H1 (cell line): ENCODE measurements at regions not wholly inside any gene's neighbourhood (a gene's known extent, or its start where the extent isn't known, plus 50 kb on each side); places are given as distances from the start of the nearest gene placed in this dataset.

Source experiments
- CTCF ChIA-PET: fragments of 300-600 bp; sonication (Branson Sonifier 250); formaldehyde crosslinking; loops from one replicate; lab custom pipeline; 2021; ENCODE audit not compliant: partially characterized antibody; lab: Charles Lee
- POLR2A ChIA-PET: fragments of 300-600 bp; sonication (Branson Sonifier 250); formaldehyde crosslinking; loops from one replicate; lab custom pipeline; 2021; ENCODE audit warnings: inconsistent platforms; ENCODE audit not compliant: partially characterized antibody; lab: Charles Lee
- DNase-seq, 2 experiments: peaks; one replicate each; pipeline versions ENCODE4 v3.0.0 to v3.0.0-alpha.2; 2010 to 2022; ENCODE audit warnings: low spot score in 2 of 2, low read depth in 1 of 2, mixed read lengths in 1 of 2
- FAIRE-seq: peaks from 2 replicates; lab custom pipeline; 2011; peaks lifted over from hg19 to GRCh38; lab: Jason Lieb, UNC
- H2AFZ ChIP-seq: 2 replicates; pipeline ENCODE4 v1.8.1; 2012; ENCODE audit warnings: low read length, inconsistent platforms
- H2AK5ac ChIP-seq: 2 replicates; pipeline ENCODE4 v1.6.1; 2013; ENCODE audit warnings: low read depth, low read length
- H2BK120ac ChIP-seq: replicated peaks from 2 replicates; pipeline ENCODE3; 2013; ENCODE audit warnings: low read depth, low read length, inconsistent platforms
- H2BK12ac ChIP-seq: 2 replicates; pipeline ENCODE4 v1.6.1; 2013; ENCODE audit warnings: low read depth, low read length
- H2BK15ac ChIP-seq: 2 replicates; pipeline ENCODE4 v1.6.1; 2013; ENCODE audit warnings: low read length
- H2BK20ac ChIP-seq: 2 replicates; pipeline ENCODE4 v1.6.1; 2013; ENCODE audit warnings: low read length
- H2BK5ac ChIP-seq: 2 replicates; pipeline ENCODE4 v1.6.1; 2013; ENCODE audit warnings: low read depth, low read length
- H3K14ac ChIP-seq: 2 replicates; pipeline ENCODE4 v1.6.1; 2013; ENCODE audit warnings: inconsistent platforms; ENCODE audit not compliant: insufficient read length
- H3K18ac ChIP-seq: 2 replicates; pipeline ENCODE4 v1.6.1; 2013; ENCODE audit warnings: low read length; ENCODE audit errors: extremely low read depth
- H3K23ac ChIP-seq: 2 replicates; pipeline ENCODE4 v1.6.1; 2013; ENCODE audit warnings: inconsistent platforms; ENCODE audit not compliant: insufficient read length
- H3K23me2 ChIP-seq: 2 replicates; pipeline ENCODE4 v1.6.1; 2013; ENCODE audit warnings: low read depth, low read length
- H3K27ac ChIP-seq: 2 replicates; pipeline ENCODE4 v1.6.1; 2011; ENCODE audit warnings: low read depth, low read length, inconsistent platforms
- H3K27me3 ChIP-seq, 4 experiments: replicated peaks in 1 of 4; 1 replicate in 1 of 4; 2 replicates in 3 of 4; pipeline versions ENCODE4 v1.6.1 to v1.8.1; 2011 to 2013; ENCODE audit warnings: low read length in 3 of 4, mild to moderate bottlenecking in 3 of 4, inconsistent platforms in 2 of 4, mixed read lengths in 2 of 4, moderate library complexity in 1 of 4; ENCODE audit not compliant: control insufficient read depth in 3 of 4, insufficient read depth in 3 of 4; ENCODE audit errors: extremely low read depth in 1 of 4
- H3K36me3 ChIP-seq, 4 experiments: 2 replicates each; pipeline versions ENCODE4 v1.6.1 to v1.8.1; 2011 to 2013; ENCODE audit warnings: mild to moderate bottlenecking in 4 of 4, low read length in 3 of 4, moderate library complexity in 2 of 4, control low read depth in 1 of 4, inconsistent platforms in 1 of 4; ENCODE audit not compliant: insufficient read depth in 4 of 4, control insufficient read depth in 2 of 4
- H3K4ac ChIP-seq: replicated peaks from 2 replicates; pipeline ENCODE3; 2013; ENCODE audit warnings: low read length, low read depth, mixed read lengths, inconsistent platforms; ENCODE audit not compliant: insufficient read length
- H3K4me1 ChIP-seq, 4 experiments: replicated peaks in 1 of 4; 1 replicate in 1 of 4; 2 replicates in 3 of 4; pipeline versions ENCODE4 v1.6.1 to v1.8.1; 2011 to 2013; ENCODE audit warnings: low read length in 3 of 4, inconsistent platforms in 2 of 4, mixed read lengths in 1 of 4; ENCODE audit not compliant: insufficient read depth in 4 of 4, control insufficient read depth in 3 of 4
- H3K4me2 ChIP-seq, 2 experiments: 2 replicates each; pipeline versions ENCODE4 v1.6.1 to v1.8.1; 2011 to 2013; ENCODE audit warnings: low read depth in 2 of 2, low read length in 2 of 2, control low read depth in 1 of 2, inconsistent platforms in 1 of 2, mild to moderate bottlenecking in 1 of 2; ENCODE audit not compliant: insufficient read depth in 1 of 2
- H3K4me3 ChIP-seq, 4 experiments: fragments of 200-600, 300-600 bp in 1 of 4; sonication (generic), shearing (Covaris generic), sonication (Bioruptor Twin) in 1 of 4; 2 replicates each; pipeline versions ENCODE4 v1.5.1 to v1.8.1; 2011 to 2016; ENCODE audit warnings: low read length in 4 of 4, low read depth in 3 of 4, control low read depth in 2 of 4, inconsistent platforms in 2 of 4, mild to moderate bottlenecking in 2 of 4, mixed read lengths in 1 of 4, moderate library complexity in 1 of 4; ENCODE audit not compliant: insufficient read depth in 2 of 4; ENCODE audit errors: extremely low read depth in 1 of 4
- H3K56ac ChIP-seq: replicated peaks from 2 replicates; pipeline ENCODE3; 2013; ENCODE audit warnings: low read depth, mild to moderate bottlenecking, mixed read lengths, low read length, inconsistent platforms; ENCODE audit not compliant: insufficient read length
- H3K79me1 ChIP-seq: 2 replicates; pipeline ENCODE4 v1.6.1; 2013; ENCODE audit warnings: low read depth, low read length, control low read depth
- H3K79me2 ChIP-seq, 2 experiments: 2 replicates each; pipeline versions ENCODE4 v1.6.1 to v1.8.1; 2012 to 2013; ENCODE audit warnings: low read length in 2 of 2, mild to moderate bottlenecking in 2 of 2, inconsistent platforms in 1 of 2; ENCODE audit not compliant: insufficient read depth in 2 of 2, control insufficient read depth in 1 of 2
- H3K9ac ChIP-seq, 4 experiments: replicated peaks in 1 of 4; 1 replicate in 1 of 4; 2 replicates in 3 of 4; pipeline versions ENCODE4 v1.6.1 to v1.8.1; 2011 to 2013; ENCODE audit warnings: low read depth in 3 of 4, low read length in 3 of 4, control low read depth in 2 of 4, mild to moderate bottlenecking in 2 of 4, moderate library complexity in 2 of 4, inconsistent platforms in 1 of 4; ENCODE audit errors: extremely low read depth in 1 of 4
- H3K9me3 ChIP-seq, 2 experiments: 2 replicates each; pipeline versions ENCODE4 v1.6.1 to v1.8.1; 2012 to 2013; ENCODE audit warnings: mild to moderate bottlenecking in 2 of 2, moderate library complexity in 2 of 2, control low read depth in 1 of 2, inconsistent platforms in 1 of 2, low read depth in 1 of 2, low read length in 1 of 2, mixed read lengths in 1 of 2; ENCODE audit not compliant: insufficient read depth in 2 of 2
- H4K20me1 ChIP-seq, 2 experiments: replicated peaks in 1 of 2; 2 replicates each; pipeline versions ENCODE3 to v1.8.1; 2011 to 2013; ENCODE audit warnings: inconsistent platforms in 2 of 2, low read length in 2 of 2, mild to moderate bottlenecking in 1 of 2; ENCODE audit not compliant: insufficient read depth in 2 of 2, control insufficient read depth in 1 of 2
- H4K5ac ChIP-seq: 2 replicates; pipeline ENCODE4 v1.6.1; 2013; ENCODE audit warnings: low read length, low read depth, mixed read lengths, inconsistent platforms; ENCODE audit not compliant: insufficient read length
- H4K8ac ChIP-seq: 2 replicates; pipeline ENCODE4 v1.8.0; 2013; ENCODE audit warnings: mild to moderate bottlenecking, moderate library complexity, low read length, inconsistent platforms; ENCODE audit not compliant: insufficient read depth; ENCODE audit errors: extremely low read depth
- H4K91ac ChIP-seq: replicated peaks from 2 replicates; pipeline ENCODE3; 2013; ENCODE audit warnings: low read length, mixed read lengths, inconsistent platforms; ENCODE audit not compliant: insufficient read length
- ATF3 ChIP-seq: IDR thresholded peaks from 2 replicates; pipeline ENCODE4 v1.6.1; 2011; ENCODE audit warnings: low read depth, mild to moderate bottlenecking, low read length; ENCODE audit not compliant: insufficient read depth
- CBX5 ChIP-seq: fragments of 300-800, 300-1000 bp; sonication (generic); IDR thresholded peaks from 2 replicates; pipeline ENCODE4 v1.7.1; 2016; ENCODE audit warnings: antibody characterized with exemption, low read length, low read depth
- FOSL1 ChIP-seq: IDR thresholded peaks from 2 replicates; pipeline ENCODE4 v1.6.1; 2011; ENCODE audit warnings: mild to moderate bottlenecking, low read depth, low read length, moderate library complexity; ENCODE audit not compliant: insufficient read depth

- H3K79me1 ChIP-seq, result no peaks in the 10 kb centered on the region
- no peak overlapping the region for H4K5ac ChIP-seq
- no peak overlapping the region for H3K23ac ChIP-seq
- CTCF ChIA-PET, result no interaction called here
- no peak overlapping the region for H4K8ac ChIP-seq
- H3K36me3 ChIP-seq, result no peaks in the 10 kb centered on the region
- no peak overlapping the region for H3K4ac ChIP-seq
- no peak overlapping the region for H3K27ac ChIP-seq
- no peak overlapping the region for H3K18ac ChIP-seq
- H3K9me3 ChIP-seq, result no peaks in the 10 kb centered on the region
- H3K56ac ChIP-seq, result no peak overlapping the region
- no peak overlapping the region for H3K4me3 ChIP-seq
- H3K27me3 ChIP-seq, result no peaks in the 10 kb centered on the region
- peaks cover 0 to 3% (median 1%) of the 10 kb centered on the region in 4 experiments; a peak in 2 of 7 replicates for H3K4me1 ChIP-seq
- H2AK5ac ChIP-seq, result no peak overlapping the region
- H3K14ac ChIP-seq, result no peak overlapping the region
- no peak overlapping the region for H2AFZ ChIP-seq
- H4K91ac ChIP-seq, result no peak overlapping the region
- H2BK12ac ChIP-seq, result no peak overlapping the region
- no peak overlapping the region for H2BK15ac ChIP-seq
- no peak overlapping the region for H2BK20ac ChIP-seq
- no peak overlapping the region for H3K9ac ChIP-seq
- H3K79me2 ChIP-seq, result no peaks in the 10 kb centered on the region
- no peak overlapping the region for H2BK5ac ChIP-seq
- H4K20me1 ChIP-seq, result no peaks in the 10 kb centered on the region
- no peak for TF ChIP-seq FOSL1
- no peak for TF ChIP-seq CBX5
- no peak for TF ChIP-seq ATF3
- no peaks in the 10 kb centered on the region; the same call in 1 of the 2 replicates for H3K23me2 ChIP-seq
- DNase-seq (no peak), FAIRE-seq (no peak)
- POLR2A ChIA-PET, result no interaction called here
- no peak overlapping the region for H3K4me2 ChIP-seq
- H2BK120ac ChIP-seq, result no peak overlapping the region
Measured at GRCh38 chr5:121152411-121152810, 688.3 kb downstream of the PRR16 start.
